ENCODE measurements at regions not wholly inside any gene's neighbourhood (a gene's known extent, or its start where the extent isn't known, plus 50 kb on each side); places are given as distances from the start of the nearest gene placed in this dataset.

DNA sequence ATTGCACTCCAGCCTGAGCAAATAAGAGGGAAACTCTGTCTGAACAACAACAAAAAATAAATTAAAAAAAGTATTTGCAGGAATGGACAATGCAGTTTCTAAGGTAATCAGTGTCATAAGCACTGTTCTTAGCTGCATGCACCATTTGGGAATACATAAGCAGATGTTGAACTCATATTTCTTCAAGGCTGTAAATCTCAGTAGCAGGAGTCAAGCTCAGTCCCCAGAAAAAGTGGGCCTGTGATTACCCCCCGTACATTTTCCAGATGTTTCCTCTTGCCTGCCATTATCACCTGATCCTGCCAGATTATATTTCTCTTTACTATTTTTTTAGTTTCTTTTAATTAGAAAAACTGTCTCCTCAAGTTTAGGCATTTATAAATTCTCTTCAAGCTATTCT lies 667.6 kb upstream of the ANKRD30A start:
- peaks cover 3 to 14% of the 10 kb centered on the region in 2 experiments for H3K9me3 ChIP-seq (ENCODE audit: control insufficient read depth in 1 of 2, insufficient read depth in 1 of 2, low read depth in 1 of 2, low read length in 2 of 2)
- H3K9ac ChIP-seq (ENCODE audit: low read length): no peak overlapping the region
- no peak overlapping the region for H2AFZ ChIP-seq (ENCODE audit: low read depth, low read length, poor library complexity, severe bottlenecking)
- no peaks in the 10 kb centered on the region for H3K36me3 ChIP-seq (ENCODE audit: control insufficient read depth in 1 of 2, insufficient read depth in 2 of 2, low read length in 2 of 2)
- no peaks in the 10 kb centered on the region for H3K4me1 ChIP-seq (ENCODE audit: control insufficient read depth in 1 of 2, insufficient read depth in 2 of 2, low read length in 2 of 2)
- ATAC-seq: no peak
- H3K79me2 ChIP-seq (ENCODE audit: insufficient read depth, low read length): no peaks in the 10 kb centered on the region
- no peak for TF ChIP-seq POLR2A (IDR thresholded peaks at IDR 0.05; ENCODE audit: borderline replicate concordance, extremely low read depth, insufficient read depth, insufficient read length)
- TF ChIP-seq EZH2 (IDR thresholded peaks at IDR 0.05): no peak
- no peak for TF ChIP-seq YY1 (IDR thresholded peaks at IDR 0.05; ENCODE audit: extremely low read depth, insufficient replicate concordance, low read depth, low read length)
- TF ChIP-seq ATF3 (IDR thresholded peaks at IDR 0.05): no peak
- TF ChIP-seq, protein P1, sequence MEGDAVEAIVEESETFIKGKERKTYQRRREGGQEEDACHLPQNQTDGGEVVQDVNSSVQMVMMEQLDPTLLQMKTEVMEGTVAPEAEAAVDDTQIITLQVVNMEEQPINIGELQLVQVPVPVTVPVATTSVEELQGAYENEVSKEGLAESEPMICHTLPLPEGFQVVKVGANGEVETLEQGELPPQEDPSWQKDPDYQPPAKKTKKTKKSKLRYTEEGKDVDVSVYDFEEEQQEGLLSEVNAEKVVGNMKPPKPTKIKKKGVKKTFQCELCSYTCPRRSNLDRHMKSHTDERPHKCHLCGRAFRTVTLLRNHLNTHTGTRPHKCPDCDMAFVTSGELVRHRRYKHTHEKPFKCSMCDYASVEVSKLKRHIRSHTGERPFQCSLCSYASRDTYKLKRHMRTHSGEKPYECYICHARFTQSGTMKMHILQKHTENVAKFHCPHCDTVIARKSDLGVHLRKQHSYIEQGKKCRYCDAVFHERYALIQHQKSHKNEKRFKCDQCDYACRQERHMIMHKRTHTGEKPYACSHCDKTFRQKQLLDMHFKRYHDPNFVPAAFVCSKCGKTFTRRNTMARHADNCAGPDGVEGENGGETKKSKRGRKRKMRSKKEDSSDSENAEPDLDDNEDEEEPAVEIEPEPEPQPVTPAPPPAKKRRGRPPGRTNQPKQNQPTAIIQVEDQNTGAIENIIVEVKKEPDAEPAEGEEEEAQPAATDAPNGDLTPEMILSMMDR (IDR thresholded peaks at IDR 0.05 in 2 of 3, conservative IDR thresholded peaks at IDR 0.05 in 1 of 3; ENCODE audit: borderline replicate concordance in 1 of 3, insufficient read depth in 1 of 3, low read depth in 2 of 3, low read length in 2 of 3): no peak
- TF ChIP-seq EZH2phosphoT487 (IDR thresholded peaks at IDR 0.05; ENCODE audit: borderline replicate concordance): no peak
- TF ChIP-seq, protein P2, sequence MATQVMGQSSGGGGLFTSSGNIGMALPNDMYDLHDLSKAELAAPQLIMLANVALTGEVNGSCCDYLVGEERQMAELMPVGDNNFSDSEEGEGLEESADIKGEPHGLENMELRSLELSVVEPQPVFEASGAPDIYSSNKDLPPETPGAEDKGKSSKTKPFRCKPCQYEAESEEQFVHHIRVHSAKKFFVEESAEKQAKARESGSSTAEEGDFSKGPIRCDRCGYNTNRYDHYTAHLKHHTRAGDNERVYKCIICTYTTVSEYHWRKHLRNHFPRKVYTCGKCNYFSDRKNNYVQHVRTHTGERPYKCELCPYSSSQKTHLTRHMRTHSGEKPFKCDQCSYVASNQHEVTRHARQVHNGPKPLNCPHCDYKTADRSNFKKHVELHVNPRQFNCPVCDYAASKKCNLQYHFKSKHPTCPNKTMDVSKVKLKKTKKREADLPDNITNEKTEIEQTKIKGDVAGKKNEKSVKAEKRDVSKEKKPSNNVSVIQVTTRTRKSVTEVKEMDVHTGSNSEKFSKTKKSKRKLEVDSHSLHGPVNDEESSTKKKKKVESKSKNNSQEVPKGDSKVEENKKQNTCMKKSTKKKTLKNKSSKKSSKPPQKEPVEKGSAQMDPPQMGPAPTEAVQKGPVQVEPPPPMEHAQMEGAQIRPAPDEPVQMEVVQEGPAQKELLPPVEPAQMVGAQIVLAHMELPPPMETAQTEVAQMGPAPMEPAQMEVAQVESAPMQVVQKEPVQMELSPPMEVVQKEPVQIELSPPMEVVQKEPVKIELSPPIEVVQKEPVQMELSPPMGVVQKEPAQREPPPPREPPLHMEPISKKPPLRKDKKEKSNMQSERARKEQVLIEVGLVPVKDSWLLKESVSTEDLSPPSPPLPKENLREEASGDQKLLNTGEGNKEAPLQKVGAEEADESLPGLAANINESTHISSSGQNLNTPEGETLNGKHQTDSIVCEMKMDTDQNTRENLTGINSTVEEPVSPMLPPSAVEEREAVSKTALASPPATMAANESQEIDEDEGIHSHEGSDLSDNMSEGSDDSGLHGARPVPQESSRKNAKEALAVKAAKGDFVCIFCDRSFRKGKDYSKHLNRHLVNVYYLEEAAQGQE (IDR thresholded peaks at IDR 0.05; ENCODE audit: low read depth): no peak
- no peak for TF ChIP-seq TCF7L2 (IDR thresholded peaks at IDR 0.05; ENCODE audit: borderline replicate concordance, extremely low read depth, insufficient read depth, insufficient read length)
- no peak for TF ChIP-seq ELF1 (IDR thresholded peaks at IDR 0.05; ENCODE audit: borderline replicate concordance, low read depth)
- TF ChIP-seq ZFX (IDR thresholded peaks at IDR 0.05): no peak
- no peak for TF ChIP-seq RAD21 (IDR thresholded peaks at IDR 0.05; ENCODE audit: low read depth)
- intact Hi-C loops (cut with micrococcal nuclease): no loop called here
- H3K27ac ChIP-seq (ENCODE audit: low read depth, low read length): no peak overlapping the region
- no peak overlapping the region for H3K4me2 ChIP-seq (ENCODE audit: low read length)
- no peaks in the 10 kb centered on the region for H3K9me2 ChIP-seq (ENCODE audit: insufficient read depth)
- H3K4me3 ChIP-seq (replicated peaks in 1 of 2; ENCODE audit: low read depth in 1 of 2, low read length in 2 of 2): no peak overlapping the region
- no peak for DNase-seq (ENCODE audit: low read depth, low spot score)
- ChIA-PET POLR2A (no interaction called here), RAD21 (ENCODE audit: low non-redundant PET in 1 of 2, low total read pairs in 2 of 2, uncharacterized antibody in 2 of 2, unreplicated experiment in 2 of 2) (no interaction called here), CTCF (no interaction called here)
- H4K20me1 ChIP-seq (ENCODE audit: insufficient read depth): no peaks in the 10 kb centered on the region
- H3K27me3 ChIP-seq (ENCODE audit: insufficient read depth, low read length): no peaks in the 10 kb centered on the region
- no TSS peak for BruUV-seq (replicated peaks)
